WERI-Rb-1 (cell line): ENCODE measurements at regions not wholly inside any gene's neighbourhood (a gene's known extent, or its start where the extent isn't known, plus 50 kb on each side); places are given as distances from the start of the nearest gene placed in this dataset.
"Not testable (repeated sequence)": the region's sequence is repeated elsewhere in the genome, so short reads cannot be mapped to it uniquely, and the experiment has no call there.

Source experiments
- DNase-seq: peaks from one replicate; pipeline ENCODE4 v3.0.0-alpha.2; 2020
- H3K27ac ChIP-seq: fragments of 250-450 bp; sonication (Bioruptor Pico); 2 replicates; pipeline ENCODE4 v1.5.1; 2020; ENCODE audit warnings: mild to moderate bottlenecking, moderate library complexity
- H3K27me3 ChIP-seq: fragments of 250-450 bp; sonication (Bioruptor Pico); 2 replicates; pipeline ENCODE4 v1.5.1; 2021; ENCODE audit warnings: mild to moderate bottlenecking, low read depth, moderate library complexity; ENCODE audit not compliant: insufficient read depth, severe bottlenecking
- H3K36me3 ChIP-seq: fragments of 250-450 bp; sonication (Bioruptor Pico); 2 replicates; pipeline ENCODE4 v1.5.1; 2020; ENCODE audit warnings: mild to moderate bottlenecking, moderate library complexity
- H3K4me3 ChIP-seq: 2 replicates; pipeline ENCODE4 v1.5.1; 2011; ENCODE audit warnings: low read depth, mild to moderate bottlenecking, control low read depth, low read length
- H3K9me3 ChIP-seq: fragments of 250-450 bp; sonication (Bioruptor Pico); 2 replicates; pipeline ENCODE4 v1.5.1; 2021; ENCODE audit warnings: mild to moderate bottlenecking, moderate library complexity; ENCODE audit not compliant: severe bottlenecking
- CTCF ChIP-seq: IDR thresholded peaks from 2 replicates; pipeline ENCODE4 v1.5.1; 2011; ENCODE audit warnings: low read depth, mild to moderate bottlenecking, control low read depth, inconsistent platforms, low read length

GRCh38 chr18:60018618-60019462, 119.0 kb downstream of the PMAIP1 start:
- no peaks in the 10 kb centered on the region for H3K27me3 ChIP-seq
- H3K4me3 ChIP-seq, result no peak overlapping the region
- peaks cover 2% of the 10 kb centered on the region for H3K9me3 ChIP-seq
- DNase-seq, result no peak
- H3K36me3 ChIP-seq, result no peaks in the 10 kb centered on the region
- no peak overlapping the region for H3K27ac ChIP-seq
- no peak for TF ChIP-seq CTCF

GRCh38 chr18:60018134-60018533, 118.3 kb downstream of the PMAIP1 start:
- not testable (repeated sequence) for DNase-seq, H3K9me3 ChIP-seq, H3K27me3 ChIP-seq, H3K27ac ChIP-seq, H3K4me3 ChIP-seq, H3K36me3 ChIP-seq

DNA sequence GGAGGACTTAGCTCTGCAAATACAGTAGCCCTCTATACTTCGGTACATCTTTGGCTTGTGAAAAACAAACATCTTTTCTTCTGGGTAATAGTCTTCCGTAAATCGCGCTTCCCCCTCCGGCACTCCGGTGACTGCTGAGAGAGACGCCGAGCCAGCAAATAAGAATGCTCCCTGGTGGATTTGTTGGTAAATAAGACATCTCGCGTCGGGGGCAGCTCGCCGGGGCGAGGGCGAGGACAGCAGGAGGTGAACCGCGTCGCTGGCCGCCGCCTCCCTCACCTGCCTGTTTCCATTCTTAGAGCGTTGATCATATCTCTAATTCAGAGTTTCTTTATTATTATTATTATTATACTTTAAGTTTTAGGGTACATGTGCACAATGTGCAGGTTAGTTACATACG, 117.6 kb downstream of the PMAIP1 start:
- no peak for TF ChIP-seq CTCF
- Histone ChIP-seq H3K27me3 (no peaks in the 10 kb centered on the region), H3K4me3 (no peak overlapping the region), H3K9me3 (peaks cover 2% of the 10 kb centered on the region), H3K27ac (no peak overlapping the region), H3K36me3 (no peaks in the 10 kb centered on the region)
- no peak for DNase-seq

DNA sequence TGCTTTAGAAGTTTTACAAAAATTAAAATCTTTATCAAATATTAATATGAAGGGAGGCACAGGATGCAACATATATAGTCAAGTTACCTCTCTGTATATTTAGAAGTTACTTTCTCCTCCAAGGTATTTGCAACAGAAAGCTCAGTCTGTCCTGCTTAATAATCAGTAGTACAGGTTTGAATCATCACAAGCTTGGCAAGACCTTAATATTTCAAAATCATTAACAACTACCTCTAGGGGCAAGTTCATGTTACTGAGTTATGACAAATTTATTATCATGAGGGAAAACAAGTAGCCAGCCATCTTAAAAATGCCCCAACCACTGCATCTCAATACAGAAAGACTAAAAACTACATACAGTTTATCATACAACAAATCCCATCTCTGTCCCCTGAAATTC, 116.0 kb downstream of the PMAIP1 start:
- H3K27ac ChIP-seq, H3K9me3 ChIP-seq, DNase-seq, H3K27me3 ChIP-seq, H3K4me3 ChIP-seq, H3K36me3 ChIP-seq: not testable (repeated sequence)

GRCh38 chr18:60013148-60013547, 113.4 kb downstream of the PMAIP1 start:
- H3K9me3 ChIP-seq, DNase-seq, H3K36me3 ChIP-seq, H3K4me3 ChIP-seq, H3K27me3 ChIP-seq, H3K27ac ChIP-seq: not testable (repeated sequence)

- no peak for DNase-seq
- no peak for TF ChIP-seq CTCF
- no peak overlapping the region for H3K4me3 ChIP-seq
- no peak overlapping the region for H3K27ac ChIP-seq
- no peaks in the 10 kb centered on the region for H3K36me3 ChIP-seq
- no peaks in the 10 kb centered on the region for H3K9me3 ChIP-seq
- no peaks in the 10 kb centered on the region for H3K27me3 ChIP-seq
These were observed 111.2 kb downstream of the PMAIP1 start for GRCh38 chr18:60010984-60011383.

GRCh38 chr18:60010513-60010912, 110.7 kb downstream of the PMAIP1 start:
- Histone ChIP-seq H3K36me3 (no peaks in the 10 kb centered on the region), H3K4me3 (no peak overlapping the region), H3K9me3 (no peaks in the 10 kb centered on the region), H3K27me3 (no peaks in the 10 kb centered on the region), H3K27ac (no peak overlapping the region)
- DNase-seq, result no peak
- no peak for TF ChIP-seq CTCF
